Keratinocyte (primary cell): ENCODE measurements at regions not wholly inside any gene's neighbourhood (a gene's known extent, or its start where the extent isn't known, plus 50 kb on each side); places are given as distances from the start of the nearest gene placed in this dataset.

Experiments used
- DNase-seq: peaks from one replicate; pipeline ENCODE4 v3.0.0-alpha.2; 2011; ENCODE audit warnings: low read depth, missing footprints, low spot score
- FAIRE-seq: peaks from 2 replicates; lab custom pipeline; 2011; peaks lifted over from hg19 to GRCh38; lab: Jason Lieb, UNC
- H2AFZ ChIP-seq: 2 replicates; pipeline ENCODE4 v1.6.0; 2012; ENCODE audit warnings: low read length, control low read depth, inconsistent platforms; ENCODE audit not compliant: control insufficient read depth
- H3K27ac ChIP-seq: 2 replicates; pipeline ENCODE4 v1.5.1; 2011; ENCODE audit warnings: low read length; ENCODE audit not compliant: control insufficient read depth, insufficient read depth
- H3K27me3 ChIP-seq: 3 replicates; pipeline ENCODE4 v1.6.0; 2011; ENCODE audit warnings: low read length; ENCODE audit not compliant: control insufficient read depth, insufficient read depth; ENCODE audit errors: extremely low read depth
- H3K36me3 ChIP-seq, 2 experiments: 2 replicates in 1 of 2; 3 replicates in 1 of 2; pipeline ENCODE4 v1.5.1; 2011; ENCODE audit warnings: low read length in 2 of 2, mild to moderate bottlenecking in 1 of 2; ENCODE audit not compliant: control insufficient read depth in 2 of 2, insufficient read depth in 2 of 2; ENCODE audit errors: extremely low read depth in 1 of 2
- H3K4me1 ChIP-seq: 3 replicates; pipeline ENCODE4 v1.5.1; 2011; ENCODE audit warnings: low read length; ENCODE audit not compliant: control insufficient read depth, insufficient read depth; ENCODE audit errors: extremely low read depth
- H3K4me2 ChIP-seq: 3 replicates; pipeline ENCODE4 v1.6.0; 2011; ENCODE audit warnings: low read depth, low read length; ENCODE audit not compliant: control insufficient read depth, insufficient read depth; ENCODE audit errors: extremely low read depth
- H3K4me3 ChIP-seq, 3 experiments: fragments of 200-600 bp in 1 of 3; sonication (generic) in 1 of 3; 2 replicates in 2 of 3; 3 replicates in 1 of 3; pipeline ENCODE4 v1.5.1; 2011 to 2016; ENCODE audit warnings: low read length in 3 of 3, mild to moderate bottlenecking in 3 of 3, control low read depth in 2 of 3, inconsistent platforms in 1 of 3, low read depth in 1 of 3, mixed read lengths in 1 of 3, mixed run types in 1 of 3, moderate library complexity in 1 of 3; ENCODE audit not compliant: control insufficient read depth in 2 of 3, insufficient read depth in 2 of 3; ENCODE audit errors: extremely low read depth in 1 of 3
- H3K79me2 ChIP-seq: 2 replicates; pipeline ENCODE4 v1.6.0; 2012; ENCODE audit warnings: low read length; ENCODE audit not compliant: control insufficient read depth, insufficient read depth
- H3K9ac ChIP-seq: 3 replicates; pipeline ENCODE4 v1.6.0; 2011; ENCODE audit warnings: low read length; ENCODE audit not compliant: control insufficient read depth, insufficient read depth; ENCODE audit errors: extremely low read depth
- H3K9me1 ChIP-seq: 3 replicates; pipeline ENCODE4 v1.6.0; 2011; ENCODE audit warnings: low read length; ENCODE audit not compliant: control insufficient read depth, insufficient read depth; ENCODE audit errors: extremely low read depth
- H3K9me3 ChIP-seq: 2 replicates; pipeline ENCODE4 v1.5.1; 2012; ENCODE audit warnings: low read depth, low read length; ENCODE audit not compliant: control insufficient read depth
- H4K20me1 ChIP-seq: 3 replicates; pipeline ENCODE4 v1.6.0; 2011; ENCODE audit warnings: low read length; ENCODE audit not compliant: control insufficient read depth, insufficient read depth; ENCODE audit errors: extremely low read depth
- EZH2 ChIP-seq: IDR thresholded peaks from one replicate; pipeline ENCODE4 v1.6.1; 2012; ENCODE audit warnings: inconsistent platforms, mild to moderate bottlenecking, low read length, moderate library complexity
- dilution Hi-C: fragments of 300-500 bp; cut with MboI; formaldehyde crosslinking; loops from one replicate; pipeline ENCODE4 v1.7.0; 2020; ENCODE audit warnings: low sequenced_read_pairs; ENCODE audit not compliant: extremely low pct_ligation_motif_present
- TF ChIP-seq, protein P1 (sequence below), 3 experiments: IDR thresholded peaks in 1 of 3; conservative IDR thresholded peaks in 1 of 3; optimal IDR thresholded peaks in 1 of 3; 2 replicates in 2 of 3; 3 replicates in 1 of 3; pipeline versions ENCODE3 to v1.5.1; 2011; ENCODE audit warnings: low read length in 3 of 3, mild to moderate bottlenecking in 3 of 3, moderate library complexity in 2 of 3, control low read depth in 1 of 3, inconsistent platforms in 1 of 3; ENCODE audit not compliant: insufficient read depth in 2 of 3; ENCODE audit errors: extremely low read depth in 1 of 3

DNA sequence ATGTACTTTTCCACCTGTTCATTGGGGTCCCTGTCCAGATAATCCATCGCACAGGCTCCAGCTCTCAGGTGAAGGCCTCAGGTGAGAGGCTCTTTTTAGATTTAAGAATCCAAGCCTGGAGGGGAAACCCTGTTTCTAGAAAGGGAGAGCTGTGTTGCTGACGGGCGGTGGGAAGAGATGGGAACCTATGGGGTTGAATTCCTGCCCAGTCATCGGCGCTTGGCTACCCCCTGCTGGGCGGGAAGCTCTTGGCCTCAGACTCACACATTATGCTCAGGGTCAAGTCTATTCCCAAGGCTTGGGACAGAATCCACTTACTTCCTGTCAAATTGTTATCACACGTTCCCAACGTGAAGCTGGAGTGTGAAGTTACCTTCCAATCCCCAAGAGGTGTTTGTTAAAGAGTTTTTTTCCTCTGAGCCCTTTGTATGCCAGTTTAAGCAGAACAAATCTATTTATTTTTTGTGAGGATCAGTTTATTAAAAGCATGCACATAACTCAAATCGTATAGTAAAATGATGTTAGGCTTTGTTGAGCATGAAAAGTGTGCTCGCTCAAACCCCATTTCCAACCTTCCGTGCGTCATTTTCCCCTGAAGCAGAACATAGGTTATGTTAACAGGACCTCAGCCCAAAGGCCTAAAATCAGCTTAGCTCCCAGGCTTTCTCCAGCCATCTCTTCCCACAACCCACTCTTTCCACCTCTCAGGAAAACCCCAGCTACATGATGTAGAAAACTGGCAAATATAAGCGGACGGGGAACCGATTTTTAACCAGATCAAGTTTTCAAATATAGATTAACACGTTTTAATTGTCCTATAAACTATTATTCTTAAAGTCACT lies 181.7 kb upstream of the ETAA1 start:
- Histone ChIP-seq H3K4me3 (no peak overlapping the region), H3K4me1 (no peaks in the 10 kb centered on the region), H3K36me3 (no peaks in the 10 kb centered on the region), H3K27ac (no peak overlapping the region), H3K79me2 (no peaks in the 10 kb centered on the region), H3K9ac (no peak overlapping the region), H3K9me1 (no peaks in the 10 kb centered on the region), H3K27me3 (no peaks in the 10 kb centered on the region), H4K20me1 (no peaks in the 10 kb centered on the region), H3K9me3 (no peaks in the 10 kb centered on the region), H2AFZ (no peak overlapping the region), H3K4me2 (no peak overlapping the region)
- dilution Hi-C loops: no loop called here
- FAIRE-seq (peak; percentile 62), DNase-seq (no peak)
- TF ChIP-seq, protein P1, sequence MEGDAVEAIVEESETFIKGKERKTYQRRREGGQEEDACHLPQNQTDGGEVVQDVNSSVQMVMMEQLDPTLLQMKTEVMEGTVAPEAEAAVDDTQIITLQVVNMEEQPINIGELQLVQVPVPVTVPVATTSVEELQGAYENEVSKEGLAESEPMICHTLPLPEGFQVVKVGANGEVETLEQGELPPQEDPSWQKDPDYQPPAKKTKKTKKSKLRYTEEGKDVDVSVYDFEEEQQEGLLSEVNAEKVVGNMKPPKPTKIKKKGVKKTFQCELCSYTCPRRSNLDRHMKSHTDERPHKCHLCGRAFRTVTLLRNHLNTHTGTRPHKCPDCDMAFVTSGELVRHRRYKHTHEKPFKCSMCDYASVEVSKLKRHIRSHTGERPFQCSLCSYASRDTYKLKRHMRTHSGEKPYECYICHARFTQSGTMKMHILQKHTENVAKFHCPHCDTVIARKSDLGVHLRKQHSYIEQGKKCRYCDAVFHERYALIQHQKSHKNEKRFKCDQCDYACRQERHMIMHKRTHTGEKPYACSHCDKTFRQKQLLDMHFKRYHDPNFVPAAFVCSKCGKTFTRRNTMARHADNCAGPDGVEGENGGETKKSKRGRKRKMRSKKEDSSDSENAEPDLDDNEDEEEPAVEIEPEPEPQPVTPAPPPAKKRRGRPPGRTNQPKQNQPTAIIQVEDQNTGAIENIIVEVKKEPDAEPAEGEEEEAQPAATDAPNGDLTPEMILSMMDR (optimal IDR thresholded peaks at IDR 0.05 in 1 of 3, IDR thresholded peaks at IDR 0.05 in 1 of 3, conservative IDR thresholded peaks at IDR 0.05 in 1 of 3; ENCODE audit: extremely low read depth in 1 of 3, insufficient read depth in 2 of 3, low read length in 3 of 3): peak; percentile 70 to 79 (median 71)
- TF ChIP-seq EZH2: no peak

DNA sequence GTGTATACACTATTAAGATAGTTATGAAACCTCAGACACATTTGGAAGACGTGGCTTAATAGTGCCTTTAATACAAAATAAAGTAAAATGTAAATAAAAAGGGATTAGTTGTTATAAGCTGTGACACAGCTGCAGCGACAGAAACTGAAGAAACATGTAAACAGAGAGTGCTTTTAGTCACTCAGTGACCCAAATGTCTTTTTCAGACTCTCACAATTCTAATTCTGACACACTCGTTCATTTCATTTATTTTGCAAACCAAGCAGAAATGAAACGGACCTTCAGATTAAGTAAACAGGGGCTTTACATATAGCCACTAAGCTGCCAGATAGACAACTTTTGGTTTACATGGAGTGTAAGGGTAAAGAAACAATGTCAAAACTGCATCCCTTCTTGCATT lies 181.0 kb upstream of the ETAA1 start:
- FAIRE-seq: no peak
- dilution Hi-C loops: no loop called here
- TF ChIP-seq, protein P1 (optimal IDR thresholded peaks at IDR 0.05 in 1 of 3, IDR thresholded peaks at IDR 0.05 in 1 of 3, conservative IDR thresholded peaks at IDR 0.05 in 1 of 3; ENCODE audit: extremely low read depth in 1 of 3, insufficient read depth in 2 of 3, low read length in 3 of 3): no peak
- no peak for TF ChIP-seq EZH2

More for the DNA sequence above, 181.0 kb upstream of the ETAA1 start:
- H3K79me2 ChIP-seq: no peaks in the 10 kb centered on the region
- no peak for DNase-seq
- H3K27ac ChIP-seq: no peak overlapping the region
- no peaks in the 10 kb centered on the region for H4K20me1 ChIP-seq
- H3K9me3 ChIP-seq: no peaks in the 10 kb centered on the region
- no peak overlapping the region for H3K9ac ChIP-seq
- H3K9me1 ChIP-seq: no peaks in the 10 kb centered on the region
- H3K4me3 ChIP-seq: no peak overlapping the region
- H3K4me2 ChIP-seq: no peak overlapping the region
- no peaks in the 10 kb centered on the region for H3K27me3 ChIP-seq
- H2AFZ ChIP-seq: no peak overlapping the region
- H3K36me3 ChIP-seq: no peaks in the 10 kb centered on the region
- no peaks in the 10 kb centered on the region for H3K4me1 ChIP-seq
